GM12878 (cell line): ENCODE measurements at regions not wholly inside any gene's neighbourhood (a gene's known extent, or its start where the extent isn't known, plus 50 kb on each side); places are given as distances from the start of the nearest gene placed in this dataset.

Experiments
- ATAC-seq: fragments of 200-7000 bp; cut with Tn5 transposase; 3 replicates; pipeline ENCODE4 v1.9.1; 2020; ENCODE audit warnings: mild to moderate bottlenecking, moderate library complexity
- BruUV-seq: library from RNA; stranded (reverse); fragments of 400-500 nt; replicated peaks from 2 replicates; lab custom pipeline; 2021; lab: Mats Ljungman, UMichigan
- CTCF ChIA-PET: fragments of 300-600 bp; sonication (Branson Sonifier 250); formaldehyde crosslinking; extraction: SDS; loops from one replicate; lab custom pipeline; 2021; ENCODE audit warnings: inconsistent platforms; lab: Yijun Ruan, JAX
- POLR2A ChIA-PET: fragments of 350-600 bp; formaldehyde crosslinking; extraction: SDS; loops from one replicate; lab custom pipeline; 2021; ENCODE audit warnings: inconsistent platforms; lab: Charles Lee
- RAD21 ChIA-PET: fragments of 300-600 bp; sonication (Branson Sonifier 250); formaldehyde crosslinking; loops from one replicate; lab custom pipeline; 2023; ENCODE audit warnings: antibody characterized with exemption; ENCODE audit not compliant: unreplicated experiment; lab: Charles Lee
- SMC1A ChIA-PET: fragments of 300-600 bp; sonication (Branson Sonifier 250); formaldehyde crosslinking; loops from one replicate; lab custom pipeline; 2023; ENCODE audit not compliant: unreplicated experiment, uncharacterized antibody; lab: Charles Lee
- DNase-seq: peaks from one replicate; pipeline ENCODE4 v3.0.0-alpha.2; 2011; ENCODE audit warnings: low read depth, low spot score
- FAIRE-seq: peaks from 3 replicates; lab custom pipeline; 2011; peaks lifted over from hg19 to GRCh38; lab: Jason Lieb, UNC
- H2AFZ ChIP-seq: 2 replicates; pipeline ENCODE4 v1.6.0; 2011; ENCODE audit warnings: low read depth, low read length, control low read depth; ENCODE audit not compliant: control insufficient read depth
- H3K27ac ChIP-seq: 2 replicates; pipeline ENCODE4 v1.5.1; 2011; ENCODE audit warnings: control low read depth; ENCODE audit not compliant: control insufficient read depth, insufficient read depth
- H3K27me3 ChIP-seq, 2 experiments: replicated peaks in 1 of 2; 2 replicates each; pipeline versions ENCODE4 v1.6.0 to v1.6.1; 2011; ENCODE audit warnings: low read length in 1 of 2; ENCODE audit not compliant: control insufficient read depth in 2 of 2, insufficient read depth in 2 of 2
- H3K36me3 ChIP-seq, 2 experiments: 2 replicates each; pipeline ENCODE4 v1.5.1; 2011; ENCODE audit warnings: low read length in 1 of 2; ENCODE audit not compliant: control insufficient read depth in 2 of 2, insufficient read depth in 2 of 2
- H3K4me1 ChIP-seq: 2 replicates; pipeline ENCODE4 v1.6.1; 2011; ENCODE audit warnings: mild to moderate bottlenecking, low read length, moderate library complexity, mixed read lengths; ENCODE audit not compliant: control insufficient read depth, insufficient read depth
- H3K4me2 ChIP-seq: 2 replicates; pipeline ENCODE4 v1.6.0; 2011; ENCODE audit warnings: control low read depth; ENCODE audit not compliant: control insufficient read depth, insufficient read depth
- H3K4me3 ChIP-seq: fragments of 200-600 bp; sonication (generic); 2 replicates; pipeline ENCODE4 v1.5.1; 2016
- H3K79me2 ChIP-seq: 2 replicates; pipeline ENCODE4 v1.6.0; 2011; ENCODE audit warnings: low read length; ENCODE audit not compliant: control insufficient read depth, insufficient read depth
- H3K9ac ChIP-seq: 2 replicates; pipeline ENCODE4 v1.8.0; 2011; ENCODE audit warnings: low read length, control low read depth, mixed read lengths; ENCODE audit not compliant: control insufficient read depth, insufficient read depth
- H3K9me3 ChIP-seq: replicated peaks from 3 replicates; pipeline ENCODE4 v1.5.1; 2011; ENCODE audit warnings: mild to moderate bottlenecking, low read length; ENCODE audit not compliant: control insufficient read depth, insufficient read depth
- H4K20me1 ChIP-seq: 2 replicates; pipeline ENCODE4 v1.6.0; 2011; ENCODE audit not compliant: control insufficient read depth, insufficient read depth
- ATF7 ChIP-seq: fragments of 450-650 bp; IDR thresholded peaks from 2 replicates; pipeline ENCODE4 v1.6.1; 2016; ENCODE audit warnings: low read depth, mild to moderate bottlenecking
- NR2C1 ChIP-seq: fragments of 450-650 bp; IDR thresholded peaks from 2 replicates; pipeline ENCODE4 v1.6.1; 2017; ENCODE audit warnings: antibody characterized with exemption, mild to moderate bottlenecking, moderate library complexity
- POLR2A ChIP-seq: IDR thresholded peaks from 2 replicates; pipeline ENCODE4 v1.6.1; 2011; ENCODE audit warnings: low read depth, mild to moderate bottlenecking, low read length
- RAD21 ChIP-seq: IDR thresholded peaks from 2 replicates; pipeline ENCODE4 v1.6.1; 2011; ENCODE audit warnings: mild to moderate bottlenecking, low read depth, low read length, moderate library complexity; ENCODE audit not compliant: insufficient read depth
- SREBF2 ChIP-seq: IDR thresholded peaks from 2 replicates; pipeline ENCODE4 v1.6.1; 2012; ENCODE audit warnings: mild to moderate bottlenecking, low read length
- YY1 ChIP-seq: IDR thresholded peaks from 2 replicates; pipeline ENCODE4 v1.6.1; 2011; ENCODE audit warnings: low read depth, mild to moderate bottlenecking, low read length
- ZNF24 ChIP-seq: fragments of 450-650 bp; IDR thresholded peaks from 2 replicates; pipeline ENCODE4 v1.6.1; 2017; ENCODE audit warnings: antibody characterized with exemption, mild to moderate bottlenecking
- WGBS: methylation state at CpG from one replicate; pipeline ENCODE4 v1.1.6; 2016; ENCODE audit warnings: low lambda C conversion rate; ENCODE audit not compliant: insufficient replicate concordance, insufficient coverage; ENCODE audit errors: missing lambda C conversion rate; 5-methylcytosine and 5-hydroxymethylcytosine counted together
- in situ Hi-C: fragments of 300-500 bp; cut with MboI; formaldehyde crosslinking; loops from 9 replicates; pipeline ENCODE4 v1.14.3; 2018; ENCODE audit warnings: mixed read lengths
- intact Hi-C: fragments of 100-400 bp; cut with micrococcal nuclease; formaldehyde crosslinking; loops from one replicate; pipeline ENCODE4 v1.14.2; 2022; ENCODE audit not compliant: unreplicated experiment
- TF ChIP-seq, protein P1 (sequence below): fragments of 450-650 bp; IDR thresholded peaks from 2 replicates; pipeline ENCODE4 v1.6.1; 2017; ENCODE audit warnings: borderline replicate concordance
- TF ChIP-seq, protein P2 (sequence below): IDR thresholded peaks from 2 replicates; pipeline ENCODE4 v1.6.1; 2012; ENCODE audit warnings: improper control_type of control experiment, low read depth, low read length; ENCODE audit not compliant: insufficient replicate concordance
- TF ChIP-seq, protein P3 (sequence below): fragments of 150-350 bp; IDR thresholded peaks from 2 replicates; pipeline ENCODE4 v1.6.1; 2016; ENCODE audit warnings: low read depth, low read length
- TF ChIP-seq, protein P4 (sequence below): fragments of 450-650 bp; conservative IDR thresholded peaks from 2 replicates; pipeline ENCODE4 v1.6.1; 2017; ENCODE audit warnings: mild to moderate bottlenecking, moderate library complexity

DNA sequence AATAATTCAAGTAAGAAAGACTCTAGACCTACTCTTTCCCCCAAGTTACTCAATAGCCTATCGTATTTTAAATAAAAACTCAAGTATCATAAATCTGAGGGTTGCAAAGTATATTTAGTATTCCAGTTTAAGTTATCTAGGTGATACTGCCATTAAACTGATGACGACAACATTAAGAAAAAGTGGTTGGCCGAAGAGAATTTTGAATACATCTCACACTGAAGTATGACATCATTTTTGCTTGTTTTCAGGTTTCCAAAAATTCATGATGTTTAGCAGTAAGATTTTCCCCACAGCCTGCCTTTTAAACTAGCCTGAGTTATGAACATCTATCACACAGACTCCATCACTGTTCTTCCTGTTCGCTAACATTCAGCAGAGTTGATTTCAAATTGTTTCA lies 102.1 kb upstream of the RAB27B start:
- H4K20me1 ChIP-seq: no peaks in the 10 kb centered on the region
- ATAC-seq: no peak
- FAIRE-seq: no peak
- TF ChIP-seq ZNF24 (no peak), YY1 (no peak), SREBF2 (no peak), POLR2A (no peak), NR2C1 (no peak), ATF7 (no peak), RAD21 (no peak)
- TF ChIP-seq, protein P1, sequence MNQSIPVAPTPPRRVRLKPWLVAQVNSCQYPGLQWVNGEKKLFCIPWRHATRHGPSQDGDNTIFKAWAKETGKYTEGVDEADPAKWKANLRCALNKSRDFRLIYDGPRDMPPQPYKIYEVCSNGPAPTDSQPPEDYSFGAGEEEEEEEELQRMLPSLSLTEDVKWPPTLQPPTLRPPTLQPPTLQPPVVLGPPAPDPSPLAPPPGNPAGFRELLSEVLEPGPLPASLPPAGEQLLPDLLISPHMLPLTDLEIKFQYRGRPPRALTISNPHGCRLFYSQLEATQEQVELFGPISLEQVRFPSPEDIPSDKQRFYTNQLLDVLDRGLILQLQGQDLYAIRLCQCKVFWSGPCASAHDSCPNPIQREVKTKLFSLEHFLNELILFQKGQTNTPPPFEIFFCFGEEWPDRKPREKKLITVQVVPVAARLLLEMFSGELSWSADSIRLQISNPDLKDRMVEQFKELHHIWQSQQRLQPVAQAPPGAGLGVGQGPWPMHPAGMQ: no peak
- TF ChIP-seq, protein P2, sequence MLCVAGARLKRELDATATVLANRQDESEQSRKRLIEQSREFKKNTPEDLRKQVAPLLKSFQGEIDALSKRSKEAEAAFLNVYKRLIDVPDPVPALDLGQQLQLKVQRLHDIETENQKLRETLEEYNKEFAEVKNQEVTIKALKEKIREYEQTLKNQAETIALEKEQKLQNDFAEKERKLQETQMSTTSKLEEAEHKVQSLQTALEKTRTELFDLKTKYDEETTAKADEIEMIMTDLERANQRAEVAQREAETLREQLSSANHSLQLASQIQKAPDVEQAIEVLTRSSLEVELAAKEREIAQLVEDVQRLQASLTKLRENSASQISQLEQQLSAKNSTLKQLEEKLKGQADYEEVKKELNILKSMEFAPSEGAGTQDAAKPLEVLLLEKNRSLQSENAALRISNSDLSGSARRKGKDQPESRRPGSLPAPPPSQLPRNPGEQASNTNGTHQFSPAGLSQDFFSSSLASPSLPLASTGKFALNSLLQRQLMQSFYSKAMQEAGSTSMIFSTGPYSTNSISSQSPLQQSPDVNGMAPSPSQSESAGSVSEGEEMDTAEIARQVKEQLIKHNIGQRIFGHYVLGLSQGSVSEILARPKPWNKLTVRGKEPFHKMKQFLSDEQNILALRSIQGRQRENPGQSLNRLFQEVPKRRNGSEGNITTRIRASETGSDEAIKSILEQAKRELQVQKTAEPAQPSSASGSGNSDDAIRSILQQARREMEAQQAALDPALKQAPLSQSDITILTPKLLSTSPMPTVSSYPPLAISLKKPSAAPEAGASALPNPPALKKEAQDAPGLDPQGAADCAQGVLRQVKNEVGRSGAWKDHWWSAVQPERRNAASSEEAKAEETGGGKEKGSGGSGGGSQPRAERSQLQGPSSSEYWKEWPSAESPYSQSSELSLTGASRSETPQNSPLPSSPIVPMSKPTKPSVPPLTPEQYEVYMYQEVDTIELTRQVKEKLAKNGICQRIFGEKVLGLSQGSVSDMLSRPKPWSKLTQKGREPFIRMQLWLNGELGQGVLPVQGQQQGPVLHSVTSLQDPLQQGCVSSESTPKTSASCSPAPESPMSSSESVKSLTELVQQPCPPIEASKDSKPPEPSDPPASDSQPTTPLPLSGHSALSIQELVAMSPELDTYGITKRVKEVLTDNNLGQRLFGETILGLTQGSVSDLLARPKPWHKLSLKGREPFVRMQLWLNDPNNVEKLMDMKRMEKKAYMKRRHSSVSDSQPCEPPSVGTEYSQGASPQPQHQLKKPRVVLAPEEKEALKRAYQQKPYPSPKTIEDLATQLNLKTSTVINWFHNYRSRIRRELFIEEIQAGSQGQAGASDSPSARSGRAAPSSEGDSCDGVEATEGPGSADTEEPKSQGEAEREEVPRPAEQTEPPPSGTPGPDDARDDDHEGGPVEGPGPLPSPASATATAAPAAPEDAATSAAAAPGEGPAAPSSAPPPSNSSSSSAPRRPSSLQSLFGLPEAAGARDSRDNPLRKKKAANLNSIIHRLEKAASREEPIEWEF: no peak
- TF ChIP-seq, protein P3, sequence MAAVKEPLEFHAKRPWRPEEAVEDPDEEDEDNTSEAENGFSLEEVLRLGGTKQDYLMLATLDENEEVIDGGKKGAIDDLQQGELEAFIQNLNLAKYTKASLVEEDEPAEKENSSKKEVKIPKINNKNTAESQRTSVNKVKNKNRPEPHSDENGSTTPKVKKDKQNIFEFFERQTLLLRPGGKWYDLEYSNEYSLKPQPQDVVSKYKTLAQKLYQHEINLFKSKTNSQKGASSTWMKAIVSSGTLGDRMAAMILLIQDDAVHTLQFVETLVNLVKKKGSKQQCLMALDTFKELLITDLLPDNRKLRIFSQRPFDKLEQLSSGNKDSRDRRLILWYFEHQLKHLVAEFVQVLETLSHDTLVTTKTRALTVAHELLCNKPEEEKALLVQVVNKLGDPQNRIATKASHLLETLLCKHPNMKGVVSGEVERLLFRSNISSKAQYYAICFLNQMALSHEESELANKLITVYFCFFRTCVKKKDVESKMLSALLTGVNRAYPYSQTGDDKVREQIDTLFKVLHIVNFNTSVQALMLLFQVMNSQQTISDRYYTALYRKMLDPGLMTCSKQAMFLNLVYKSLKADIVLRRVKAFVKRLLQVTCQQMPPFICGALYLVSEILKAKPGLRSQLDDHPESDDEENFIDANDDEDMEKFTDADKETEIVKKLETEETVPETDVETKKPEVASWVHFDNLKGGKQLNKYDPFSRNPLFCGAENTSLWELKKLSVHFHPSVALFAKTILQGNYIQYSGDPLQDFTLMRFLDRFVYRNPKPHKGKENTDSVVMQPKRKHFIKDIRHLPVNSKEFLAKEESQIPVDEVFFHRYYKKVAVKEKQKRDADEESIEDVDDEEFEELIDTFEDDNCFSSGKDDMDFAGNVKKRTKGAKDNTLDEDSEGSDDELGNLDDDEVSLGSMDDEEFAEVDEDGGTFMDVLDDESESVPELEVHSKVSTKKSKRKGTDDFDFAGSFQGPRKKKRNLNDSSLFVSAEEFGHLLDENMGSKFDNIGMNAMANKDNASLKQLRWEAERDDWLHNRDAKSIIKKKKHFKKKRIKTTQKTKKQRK: no peak
- TF ChIP-seq, protein P4, sequence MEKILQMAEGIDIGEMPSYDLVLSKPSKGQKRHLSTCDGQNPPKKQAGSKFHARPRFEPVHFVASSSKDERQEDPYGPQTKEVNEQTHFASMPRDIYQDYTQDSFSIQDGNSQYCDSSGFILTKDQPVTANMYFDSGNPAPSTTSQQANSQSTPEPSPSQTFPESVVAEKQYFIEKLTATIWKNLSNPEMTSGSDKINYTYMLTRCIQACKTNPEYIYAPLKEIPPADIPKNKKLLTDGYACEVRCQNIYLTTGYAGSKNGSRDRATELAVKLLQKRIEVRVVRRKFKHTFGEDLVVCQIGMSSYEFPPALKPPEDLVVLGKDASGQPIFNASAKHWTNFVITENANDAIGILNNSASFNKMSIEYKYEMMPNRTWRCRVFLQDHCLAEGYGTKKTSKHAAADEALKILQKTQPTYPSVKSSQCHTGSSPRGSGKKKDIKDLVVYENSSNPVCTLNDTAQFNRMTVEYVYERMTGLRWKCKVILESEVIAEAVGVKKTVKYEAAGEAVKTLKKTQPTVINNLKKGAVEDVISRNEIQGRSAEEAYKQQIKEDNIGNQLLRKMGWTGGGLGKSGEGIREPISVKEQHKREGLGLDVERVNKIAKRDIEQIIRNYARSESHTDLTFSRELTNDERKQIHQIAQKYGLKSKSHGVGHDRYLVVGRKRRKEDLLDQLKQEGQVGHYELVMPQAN: no peak
- in situ Hi-C loops: no loop called here
- intact Hi-C loops: no loop called here
- H3K27ac ChIP-seq: no peak overlapping the region
- no peaks in the 10 kb centered on the region for H3K79me2 ChIP-seq
- H2AFZ ChIP-seq: no peak overlapping the region
- 34% methylated on average over 4 of the region's 4 CpGs for WGBS
- CTCF ChIA-PET: no interaction called here
- DNase-seq: no peak
- no peaks in the 10 kb centered on the region for H3K9me3 ChIP-seq
- no peak overlapping the region for H3K4me3 ChIP-seq
- RAD21 ChIA-PET: no interaction called here
- SMC1A ChIA-PET: no interaction called here
- POLR2A ChIA-PET: no interaction called here
- H3K9ac ChIP-seq: no peak overlapping the region
- no peak overlapping the region for H3K4me2 ChIP-seq
- no peaks in the 10 kb centered on the region for H3K4me1 ChIP-seq
- BruUV-seq: no TSS peak
- H3K27me3 ChIP-seq: no peaks in the 10 kb centered on the region
- H3K36me3 ChIP-seq: no peaks in the 10 kb centered on the region
